ENCODE measurements at regions not wholly inside any gene's neighbourhood (a gene's known extent, or its start where the extent isn't known, plus 50 kb on each side); places are given as distances from the start of the nearest gene placed in this dataset.

DNA sequence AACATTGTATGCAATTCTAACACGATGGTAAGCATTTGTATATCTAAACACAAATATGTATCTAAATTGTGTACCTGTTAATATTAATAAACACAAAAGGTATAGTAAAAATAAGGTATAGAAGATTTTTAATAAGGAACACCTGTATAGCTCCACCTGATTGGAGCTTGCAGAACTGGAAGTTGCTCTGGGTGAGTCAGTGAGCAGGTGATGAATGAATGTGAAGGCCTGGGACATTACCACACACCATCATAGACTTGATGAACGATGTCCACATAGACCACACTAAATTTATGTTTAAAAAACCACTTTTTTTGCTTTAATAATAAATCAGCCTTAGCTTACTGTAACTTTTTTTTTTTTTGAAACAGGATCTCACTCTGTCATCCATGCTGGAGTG lies 97.6 kb upstream of the CLMP start:
- Histone ChIP-seq H3K9me3 (ENCODE audit: control insufficient read depth in 2 of 3, insufficient read depth in 1 of 3, low read length in 3 of 3) (no peaks in the 10 kb centered on the region), H3K4me1 (ENCODE audit: control insufficient read depth in 2 of 3, insufficient read depth in 2 of 3, low read depth in 1 of 3, low read length in 3 of 3) (no peaks in the 10 kb centered on the region), H3K27me3 (ENCODE audit: control insufficient read depth, insufficient read depth, low read length) (no peaks in the 10 kb centered on the region), H3K9ac (ENCODE audit: low read length in 3 of 3) (no peak overlapping the region), H3K27ac (ENCODE audit: low read depth in 2 of 2, low read length in 2 of 2) (no peak overlapping the region), H3K36me3 (ENCODE audit: control insufficient read depth in 2 of 3, insufficient read depth in 3 of 3, low read length in 3 of 3) (no peaks in the 10 kb centered on the region), H3K4me3 (ENCODE audit: low read length in 3 of 3) (no peak overlapping the region)
- intact Hi-C loops (cut with DNase I) = no loop called here
- TF ChIP-seq, protein P1, sequence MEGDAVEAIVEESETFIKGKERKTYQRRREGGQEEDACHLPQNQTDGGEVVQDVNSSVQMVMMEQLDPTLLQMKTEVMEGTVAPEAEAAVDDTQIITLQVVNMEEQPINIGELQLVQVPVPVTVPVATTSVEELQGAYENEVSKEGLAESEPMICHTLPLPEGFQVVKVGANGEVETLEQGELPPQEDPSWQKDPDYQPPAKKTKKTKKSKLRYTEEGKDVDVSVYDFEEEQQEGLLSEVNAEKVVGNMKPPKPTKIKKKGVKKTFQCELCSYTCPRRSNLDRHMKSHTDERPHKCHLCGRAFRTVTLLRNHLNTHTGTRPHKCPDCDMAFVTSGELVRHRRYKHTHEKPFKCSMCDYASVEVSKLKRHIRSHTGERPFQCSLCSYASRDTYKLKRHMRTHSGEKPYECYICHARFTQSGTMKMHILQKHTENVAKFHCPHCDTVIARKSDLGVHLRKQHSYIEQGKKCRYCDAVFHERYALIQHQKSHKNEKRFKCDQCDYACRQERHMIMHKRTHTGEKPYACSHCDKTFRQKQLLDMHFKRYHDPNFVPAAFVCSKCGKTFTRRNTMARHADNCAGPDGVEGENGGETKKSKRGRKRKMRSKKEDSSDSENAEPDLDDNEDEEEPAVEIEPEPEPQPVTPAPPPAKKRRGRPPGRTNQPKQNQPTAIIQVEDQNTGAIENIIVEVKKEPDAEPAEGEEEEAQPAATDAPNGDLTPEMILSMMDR (IDR thresholded peaks at IDR 0.05; ENCODE audit: borderline replicate concordance, extremely low read depth, insufficient read depth) = no peak
- FAIRE-seq (no peak), DNase-seq (no peak)

DNA sequence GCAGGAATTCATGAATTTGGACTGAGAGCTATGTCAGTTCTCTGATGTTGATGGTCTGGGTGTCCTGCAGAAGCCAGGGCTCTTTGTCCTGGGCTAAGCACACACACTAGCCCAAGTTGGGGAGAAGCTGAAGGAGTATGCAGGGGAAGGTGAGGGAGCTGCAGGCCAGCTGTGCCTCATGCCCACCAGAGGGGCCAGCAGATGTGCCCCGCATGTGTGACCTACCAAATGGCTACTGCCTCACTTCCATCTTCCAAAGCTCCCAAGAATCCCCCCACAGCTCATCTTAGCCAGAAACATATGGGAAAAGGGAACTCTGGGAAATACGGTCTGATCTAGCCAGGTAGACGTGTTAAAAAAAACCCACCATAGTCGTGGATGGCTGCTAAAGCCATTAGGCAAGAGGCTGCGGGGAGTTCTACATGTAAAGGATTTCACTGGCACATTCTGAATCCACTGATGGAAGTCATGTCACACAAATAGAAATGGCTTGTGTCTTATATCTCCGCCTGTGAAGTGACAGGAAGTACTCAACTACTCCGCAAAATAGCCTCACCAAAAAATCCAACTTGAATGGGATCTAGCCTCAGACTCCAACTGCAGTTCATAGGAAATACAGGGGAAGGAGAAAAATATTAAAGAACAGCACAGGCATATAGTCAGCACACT lies 96.3 kb upstream of the CLMP start:
- Histone ChIP-seq H3K27ac (ENCODE audit: low read depth in 2 of 2, low read length in 2 of 2) (no peak overlapping the region), H3K9me3 (ENCODE audit: control insufficient read depth in 2 of 3, insufficient read depth in 1 of 3, low read length in 3 of 3) (no peaks in the 10 kb centered on the region), H3K4me3 (ENCODE audit: low read length in 3 of 3) (no peak overlapping the region), H3K27me3 (ENCODE audit: control insufficient read depth, insufficient read depth, low read length) (no peaks in the 10 kb centered on the region), H3K9ac (ENCODE audit: low read length in 3 of 3) (no peak overlapping the region), H3K4me1 (ENCODE audit: control insufficient read depth in 2 of 3, insufficient read depth in 2 of 3, low read depth in 1 of 3, low read length in 3 of 3) (no peaks in the 10 kb centered on the region), H3K36me3 (ENCODE audit: control insufficient read depth in 2 of 3, insufficient read depth in 3 of 3, low read length in 3 of 3) (no peaks in the 10 kb centered on the region)
- DNase-seq (no peak), FAIRE-seq (no peak)
- intact Hi-C loops (cut with DNase I) = no loop called here
- TF ChIP-seq, protein P1 (IDR thresholded peaks at IDR 0.05; ENCODE audit: borderline replicate concordance, extremely low read depth, insufficient read depth) = no peak

DNA sequence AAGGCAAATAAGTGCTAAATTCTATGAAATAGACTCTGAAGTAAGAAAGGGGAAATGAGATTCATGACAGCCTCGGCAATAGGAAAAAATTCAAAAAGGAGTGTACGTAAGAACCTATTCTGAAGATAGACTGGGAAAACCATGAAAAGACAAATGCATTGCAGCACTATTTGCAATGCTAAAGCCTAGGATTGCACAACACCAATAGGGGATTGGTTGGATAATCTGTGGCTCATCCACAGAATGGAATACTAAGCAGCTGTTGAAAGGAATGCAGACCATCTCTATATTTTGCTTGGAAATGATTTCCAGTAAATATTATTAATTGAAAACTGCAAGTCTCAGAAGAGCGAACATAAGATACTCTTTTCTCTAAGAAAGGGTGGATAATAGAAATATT lies 91.7 kb upstream of the CLMP start:
- TF ChIP-seq, protein P1 (IDR thresholded peaks at IDR 0.05; ENCODE audit: borderline replicate concordance, extremely low read depth, insufficient read depth) = no peak
- FAIRE-seq (no peak), DNase-seq (no peak)
- no peaks in the 10 kb centered on the region for H3K36me3 ChIP-seq (ENCODE audit: control insufficient read depth in 2 of 3, insufficient read depth in 3 of 3, low read length in 3 of 3)
- H3K4me3 ChIP-seq (ENCODE audit: low read length in 3 of 3) = no peak overlapping the region
- H3K27me3 ChIP-seq (ENCODE audit: control insufficient read depth, insufficient read depth, low read length) = no peaks in the 10 kb centered on the region
- no peaks in the 10 kb centered on the region for H3K4me1 ChIP-seq (ENCODE audit: control insufficient read depth in 2 of 3, insufficient read depth in 2 of 3, low read depth in 1 of 3, low read length in 3 of 3)
- no peaks in the 10 kb centered on the region for H3K9me3 ChIP-seq (ENCODE audit: control insufficient read depth in 2 of 3, insufficient read depth in 1 of 3, low read length in 3 of 3)
- intact Hi-C loops (cut with DNase I) = no loop called here
- H3K9ac ChIP-seq (ENCODE audit: low read length in 3 of 3) = no peak overlapping the region
- H3K27ac ChIP-seq (ENCODE audit: low read depth in 2 of 2, low read length in 2 of 2) = no peak overlapping the region

DNA sequence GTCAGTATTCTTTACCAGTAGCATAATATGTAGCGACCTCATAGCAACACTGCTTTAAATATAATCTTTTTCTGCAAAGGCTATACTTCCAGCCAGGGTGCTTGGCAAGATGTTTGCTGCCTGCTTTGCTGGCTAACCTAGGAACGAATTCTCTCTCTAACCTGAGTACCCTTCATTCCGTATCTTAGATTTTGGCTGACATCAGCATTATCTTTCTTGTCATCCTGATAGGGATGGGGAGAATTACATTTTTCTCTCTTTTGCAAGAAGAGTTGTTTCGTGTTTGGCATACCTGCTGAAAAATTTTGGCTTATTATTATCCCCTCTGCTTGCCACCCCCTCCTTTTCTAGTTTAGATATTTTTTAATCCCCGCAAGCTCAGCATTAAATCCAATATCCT lies 91.2 kb upstream of the CLMP start:
- FAIRE-seq = no peak
- TF ChIP-seq, protein P1 (IDR thresholded peaks at IDR 0.05; ENCODE audit: borderline replicate concordance, extremely low read depth, insufficient read depth) = no peak
- intact Hi-C loops (cut with DNase I) = no loop called here

More for the DNA sequence above, 91.2 kb upstream of the CLMP start:
- no peaks in the 10 kb centered on the region for H3K27me3 ChIP-seq (ENCODE audit: control insufficient read depth, insufficient read depth, low read length)
- no peaks in the 10 kb centered on the region for H3K36me3 ChIP-seq (ENCODE audit: control insufficient read depth in 2 of 3, insufficient read depth in 3 of 3, low read length in 3 of 3)
- no peak overlapping the region for H3K9ac ChIP-seq (ENCODE audit: low read length in 3 of 3)
- H3K4me3 ChIP-seq (ENCODE audit: low read length in 3 of 3) = no peak overlapping the region
- H3K27ac ChIP-seq (ENCODE audit: low read depth in 2 of 2, low read length in 2 of 2) = no peak overlapping the region
- H3K4me1 ChIP-seq (ENCODE audit: control insufficient read depth in 2 of 3, insufficient read depth in 2 of 3, low read depth in 1 of 3, low read length in 3 of 3) = no peaks in the 10 kb centered on the region
- no peaks in the 10 kb centered on the region for H3K9me3 ChIP-seq (ENCODE audit: control insufficient read depth in 2 of 3, insufficient read depth in 1 of 3, low read length in 3 of 3)
- no peak for DNase-seq
